HCT116 (cell line): ENCODE measurements at regions not wholly inside any gene's neighbourhood (a gene's known extent, or its start where the extent isn't known, plus 50 kb on each side); places are given as distances from the start of the nearest gene placed in this dataset.

Experiments used
- ATAC-seq: fragments of 200-7000 bp; cut with Tn5 transposase; 2 replicates; pipeline ENCODE4 v1.9.1; 2020; ENCODE audit warnings: mild to moderate bottlenecking, moderate library complexity
- BruUV-seq: library from RNA; stranded (reverse); fragments of 400-500 nt; replicated peaks from 2 replicates; lab custom pipeline; 2021; lab: Mats Ljungman, UMichigan
- CTCF ChIA-PET: fragments of 300-600 bp; sonication (Branson Sonifier 250); formaldehyde crosslinking; loops from one replicate; lab custom pipeline; 2021; ENCODE audit warnings: antibody characterized with exemption; lab: Charles Lee
- POLR2A ChIA-PET: fragments of 300-600, 350-600 bp; sonication (Branson Sonifier 250); formaldehyde crosslinking; loops from one replicate; lab custom pipeline; 2021; ENCODE audit warnings: antibody characterized with exemption; lab: Charles Lee
- RAD21 ChIA-PET, 2 experiments: fragments of 300-600 bp; sonication (Branson Sonifier 250); formaldehyde crosslinking; loops; one replicate each; lab custom pipeline; 2023; ENCODE audit warnings: low total read pairs in 2 of 2; ENCODE audit not compliant: uncharacterized antibody in 2 of 2, unreplicated experiment in 2 of 2, low non-redundant PET in 1 of 2; lab: Charles Lee
- DNase-seq: peaks from one replicate; pipeline ENCODE4 v3.0.0-alpha.2; 2010; ENCODE audit warnings: low read depth, low spot score
- H2AFZ ChIP-seq: fragments of 200-600 bp; shearing (Covaris generic), sonication (generic); 2 replicates; pipeline ENCODE4 v1.6.1; 2017; ENCODE audit warnings: low read depth, mixed run types, mixed read lengths, antibody characterized with exemption, low read length; ENCODE audit not compliant: poor library complexity, severe bottlenecking
- H3K27ac ChIP-seq: 2 replicates; pipeline ENCODE4 v1.5.1; 2012; ENCODE audit warnings: low read depth, low read length
- H3K27me3 ChIP-seq: fragments of 200-600 bp; sonication (generic); 2 replicates; pipeline ENCODE4 v1.6.1; 2016; ENCODE audit warnings: mixed run types, low read length, mixed read lengths; ENCODE audit not compliant: insufficient read depth
- H3K36me3 ChIP-seq, 2 experiments: fragments of 200-500 bp in 1 of 2; fragments of 200-600 bp in 1 of 2; sonication (Bioruptor generic) in 1 of 2; sonication (generic) in 1 of 2; 2 replicates each; pipeline versions ENCODE4 v1.5.1 to v1.6.1; 2014 to 2016; ENCODE audit warnings: low read length in 2 of 2, inconsistent platforms in 1 of 2, mixed read lengths in 1 of 2, mixed run types in 1 of 2; ENCODE audit not compliant: insufficient read depth in 2 of 2, control insufficient read depth in 1 of 2
- H3K4me1 ChIP-seq, 2 experiments: fragments of 200-600 bp in 1 of 2; sonication (generic) in 1 of 2; 2 replicates each; pipeline versions ENCODE4 v1.5.1 to v1.6.1; 2012 to 2017; ENCODE audit warnings: low read length in 2 of 2, inconsistent platforms in 1 of 2, mild to moderate bottlenecking in 1 of 2, mixed read lengths in 1 of 2, mixed run types in 1 of 2, moderate library complexity in 1 of 2; ENCODE audit not compliant: insufficient read depth in 2 of 2, control insufficient read depth in 1 of 2
- H3K4me2 ChIP-seq: fragments of 200-600 bp; sonication (generic); 2 replicates; pipeline ENCODE4 v1.6.1; 2017; ENCODE audit warnings: mixed run types, low read length, mixed read lengths
- H3K4me3 ChIP-seq, 2 experiments: fragments of 200-600 bp in 1 of 2; sonication (generic) in 1 of 2; replicated peaks in 1 of 2; 2 replicates each; pipeline ENCODE4 v1.5.1; 2011 to 2016; ENCODE audit warnings: low read length in 2 of 2, control low read depth in 1 of 2, low read depth in 1 of 2, mild to moderate bottlenecking in 1 of 2, mixed read lengths in 1 of 2, mixed run types in 1 of 2
- H3K79me2 ChIP-seq: fragments of 200-600 bp; sonication (generic); 2 replicates; pipeline ENCODE4 v1.6.1; 2017; ENCODE audit warnings: mild to moderate bottlenecking, mixed run types, low read length, moderate library complexity, mixed read lengths; ENCODE audit not compliant: insufficient read depth
- H3K9ac ChIP-seq: fragments of 200-600 bp; sonication (generic); 2 replicates; pipeline ENCODE4 v1.6.1; 2016; ENCODE audit warnings: low read length, mixed read lengths
- H3K9me2 ChIP-seq: fragments of 200-600 bp; sonication (generic), shearing (Covaris generic); 2 replicates; pipeline ENCODE4 v1.6.1; 2017; ENCODE audit warnings: mixed run types, mild to moderate bottlenecking, moderate library complexity; ENCODE audit not compliant: insufficient read depth
- H3K9me3 ChIP-seq, 2 experiments: fragments of 200-500 bp in 1 of 2; fragments of 200-600 bp in 1 of 2; sonication (Bioruptor generic) in 1 of 2; sonication (generic) in 1 of 2; 2 replicates each; pipeline ENCODE4 v1.6.1; 2014 to 2017; ENCODE audit warnings: low read length in 2 of 2, mixed read lengths in 2 of 2, inconsistent platforms in 1 of 2, low read depth in 1 of 2, mild to moderate bottlenecking in 1 of 2, mixed run types in 1 of 2, moderate library complexity in 1 of 2; ENCODE audit not compliant: control insufficient read depth in 1 of 2, insufficient read depth in 1 of 2
- H4K20me1 ChIP-seq: fragments of 200-600 bp; sonication (generic), shearing (Covaris generic); 2 replicates; pipeline ENCODE4 v1.6.1; 2017; ENCODE audit warnings: mixed run types, mild to moderate bottlenecking, moderate library complexity; ENCODE audit not compliant: insufficient read depth
- ATF3 ChIP-seq: IDR thresholded peaks from 2 replicates; pipeline ENCODE4 v1.6.1; 2012
- CBX3 ChIP-seq: IDR thresholded peaks from 2 replicates; pipeline ENCODE4 v1.6.1; 2012; ENCODE audit warnings: low read depth
- CEBPB ChIP-seq: IDR thresholded peaks from 2 replicates; pipeline ENCODE4 v1.6.1; 2012; ENCODE audit warnings: low read depth
- CTCF ChIP-seq, 3 experiments: fragments of 200-600 bp in 1 of 3; sonication (generic) in 1 of 3; IDR thresholded peaks in 2 of 3; conservative IDR thresholded peaks in 1 of 3; 2 replicates each; pipeline ENCODE4 v1.5.1; 2012 to 2017; ENCODE audit warnings: low read depth in 2 of 3, low read length in 2 of 3, antibody characterized with exemption in 1 of 3, borderline replicate concordance in 1 of 3, control low read depth in 1 of 3, mild to moderate bottlenecking in 1 of 3, mixed read lengths in 1 of 3, mixed run types in 1 of 3, moderate library complexity in 1 of 3; ENCODE audit not compliant: insufficient read depth in 1 of 3
- EZH2 ChIP-seq: fragments of 200-600 bp; sonication (generic); IDR thresholded peaks from 2 replicates; pipeline ENCODE4 v1.6.1; 2017; ENCODE audit warnings: antibody characterized with exemption, mixed run types
- EZH2phosphoT487 ChIP-seq: fragments of 200-600 bp; IDR thresholded peaks from 2 replicates; pipeline ENCODE4 v1.6.1; 2018; ENCODE audit warnings: antibody characterized with exemption, borderline replicate concordance
- FOSL1 ChIP-seq: IDR thresholded peaks from 2 replicates; pipeline ENCODE4 v1.6.1; 2012; ENCODE audit warnings: low read depth
- JUND ChIP-seq: IDR thresholded peaks from 2 replicates; pipeline ENCODE4 v1.6.1; 2012
- MAX ChIP-seq: IDR thresholded peaks from 2 replicates; pipeline ENCODE4 v1.6.1; 2012
- POLR2A ChIP-seq: IDR thresholded peaks from 2 replicates; pipeline ENCODE4 v1.7.0; 2011; ENCODE audit warnings: borderline replicate concordance; ENCODE audit not compliant: insufficient read depth, insufficient read length; ENCODE audit errors: extremely low read depth
- POLR2AphosphoS5 ChIP-seq: IDR thresholded peaks from 2 replicates; pipeline ENCODE4 v1.6.1; 2011; ENCODE audit warnings: mild to moderate bottlenecking, low read depth, low read length, moderate library complexity
- SIN3A ChIP-seq: IDR thresholded peaks from 2 replicates; pipeline ENCODE4 v1.6.1; 2012; ENCODE audit warnings: low read depth
- SP1 ChIP-seq: IDR thresholded peaks from 2 replicates; pipeline ENCODE4 v1.6.1; 2012; ENCODE audit warnings: low read depth
- SRF ChIP-seq: IDR thresholded peaks from 2 replicates; pipeline ENCODE4 v1.6.1; 2012; ENCODE audit warnings: low read depth
- ZBTB33 ChIP-seq: IDR thresholded peaks from 2 replicates; pipeline ENCODE4 v1.6.1; 2011; ENCODE audit warnings: mild to moderate bottlenecking, low read length, moderate library complexity; ENCODE audit not compliant: insufficient replicate concordance; ENCODE audit errors: extremely low read depth
- ZFX ChIP-seq: fragments of 450-650 bp; IDR thresholded peaks from 2 replicates; pipeline ENCODE4 v1.6.1; 2017
- intact Hi-C: fragments of 100-400 bp; cut with micrococcal nuclease; formaldehyde crosslinking; loops from 2 replicates; pipeline ENCODE4 v1.10.0; 2022

- BruUV-seq: no TSS peak
- TF ChIP-seq EZH2phosphoT487 (no peak), EZH2 (no peak), ATF3 (no peak)
- TF ChIP-seq, all 23 proteins: peak for 0
- ChIA-PET RAD21 (no interaction called here), POLR2A (no interaction called here), CTCF (no interaction called here)
- ATAC-seq: no peak
- Histone ChIP-seq H3K9me3 (peaks cover 5 to 16% of the 10 kb centered on the region in 2 experiments; a peak in 2 of 4 replicates), H3K4me3 (no peak overlapping the region), H3K9ac (no peak overlapping the region), H2AFZ (no peak overlapping the region), H3K27me3 (no peaks in the 10 kb centered on the region), H4K20me1 (no peaks in the 10 kb centered on the region), H3K4me1 (no peaks in the 10 kb centered on the region), H3K79me2 (no peaks in the 10 kb centered on the region), H3K27ac (no peak overlapping the region), H3K4me2 (no peak overlapping the region), H3K36me3 (no peaks in the 10 kb centered on the region), H3K9me2 (no peaks in the 10 kb centered on the region)
- intact Hi-C loops: no loop called here
- no peak for DNase-seq
Measured at GRCh38 chr5:28495876-28496275, 1457.5 kb upstream of the CDH9 start.

- ChIA-PET CTCF (no interaction called here), RAD21 (no interaction called here), POLR2A (no interaction called here)
- Histone ChIP-seq H2AFZ (no peak overlapping the region), H3K27ac (no peak overlapping the region), H4K20me1 (no peaks in the 10 kb centered on the region), H3K9me2 (no peaks in the 10 kb centered on the region), H3K4me2 (no peak overlapping the region), H3K27me3 (no peaks in the 10 kb centered on the region), H3K4me3 (no peak overlapping the region), H3K9ac (no peak overlapping the region), H3K9me3 (peaks cover 0 to 25% of the 10 kb centered on the region in 2 experiments; a peak in 2 of 4 replicates), H3K36me3 (no peaks in the 10 kb centered on the region), H3K4me1 (no peaks in the 10 kb centered on the region), H3K79me2 (no peaks in the 10 kb centered on the region)
- ATAC-seq: no peak
- TF ChIP-seq FOSL1 (no peak), ZBTB33 (no peak), POLR2AphosphoS5 (no peak), CTCF (IDR thresholded peaks at IDR 0.05 in 2 of 3, conservative IDR thresholded peaks at IDR 0.05 in 1 of 3; ENCODE audit: borderline replicate concordance in 1 of 3, insufficient read depth in 1 of 3, low read depth in 2 of 3, low read length in 2 of 3) (no peak), ATF3 (no peak), SRF (no peak), POLR2A (no peak), CBX3 (no peak), ZFX (no peak), SP1 (no peak), MAX (no peak), CEBPB (no peak), SIN3A (no peak), JUND (no peak)
- intact Hi-C loops: no loop called here
- no TSS peak for BruUV-seq
- no peak for DNase-seq
Measured at GRCh38 chr5:28493456-28493855, 1455.1 kb upstream of the CDH9 start.
